ENCODE measurements at regions not wholly inside any gene's neighbourhood (a gene's known extent, or its start where the extent isn't known, plus 50 kb on each side); places are given as distances from the start of the nearest gene placed in this dataset.
"Not testable (repeated sequence)": the region's sequence is repeated elsewhere in the genome, so short reads cannot be mapped to it uniquely, and the experiment has no call there.

DNA sequence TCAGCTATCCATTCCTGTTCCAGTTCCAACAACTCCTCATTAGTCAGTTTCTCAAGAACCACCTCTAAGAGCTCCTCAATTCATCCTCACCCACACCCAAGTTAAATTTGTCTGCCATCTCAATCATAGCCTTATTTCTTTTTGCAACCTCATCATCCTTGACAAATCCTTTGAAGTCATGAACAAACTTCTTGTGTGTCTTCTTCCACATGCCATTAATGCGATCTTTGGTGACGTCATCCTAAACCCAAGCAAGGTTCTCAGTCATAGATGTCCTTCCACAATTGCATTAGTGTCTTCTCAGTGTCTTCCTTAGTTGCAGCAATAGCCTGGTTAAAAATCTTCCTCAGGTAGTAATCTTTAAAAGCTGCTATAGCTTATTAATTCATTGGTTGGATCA is 71.2 kb upstream of the FSIP2 start:
- no peak for DNase-seq

DNA sequence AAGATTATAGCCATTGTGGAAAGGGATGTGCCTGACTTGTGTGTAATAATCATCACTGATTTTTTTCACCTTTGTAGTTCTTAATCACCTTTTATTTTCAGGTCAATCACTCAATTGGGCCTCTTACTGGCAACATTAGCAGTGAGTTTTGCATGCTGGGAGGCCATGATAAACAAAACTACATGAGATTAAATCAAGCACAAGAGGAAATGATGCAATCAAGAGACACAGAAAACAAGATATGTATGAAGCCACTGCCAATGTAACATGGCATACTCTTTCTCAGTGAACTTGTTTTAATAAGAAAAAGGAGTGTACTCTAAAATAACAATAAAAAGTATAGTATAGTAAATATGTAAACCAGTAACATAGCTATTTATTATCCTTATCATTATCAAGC is 69.9 kb upstream of the FSIP2 start:
- DNase-seq: no peak

DNA sequence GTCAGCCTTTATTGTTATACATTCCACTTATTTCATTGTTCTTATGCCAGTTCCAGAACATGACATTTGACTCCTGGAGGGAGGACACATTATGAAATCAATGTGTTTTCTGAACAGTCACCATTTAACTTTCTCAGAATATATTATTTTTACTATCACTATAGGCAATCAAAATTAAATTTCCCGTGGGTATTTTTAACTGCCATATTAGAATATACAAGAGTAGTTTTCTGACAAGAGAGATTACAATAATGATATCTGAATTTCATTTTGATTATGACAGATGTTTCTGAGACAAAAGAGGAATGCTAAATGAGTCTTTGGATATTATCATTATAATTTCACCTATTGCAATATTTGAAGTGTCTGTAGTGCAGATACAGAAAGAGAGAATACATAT is 64.4 kb upstream of the FSIP2 start:
- DNase-seq: no peak

DNA sequence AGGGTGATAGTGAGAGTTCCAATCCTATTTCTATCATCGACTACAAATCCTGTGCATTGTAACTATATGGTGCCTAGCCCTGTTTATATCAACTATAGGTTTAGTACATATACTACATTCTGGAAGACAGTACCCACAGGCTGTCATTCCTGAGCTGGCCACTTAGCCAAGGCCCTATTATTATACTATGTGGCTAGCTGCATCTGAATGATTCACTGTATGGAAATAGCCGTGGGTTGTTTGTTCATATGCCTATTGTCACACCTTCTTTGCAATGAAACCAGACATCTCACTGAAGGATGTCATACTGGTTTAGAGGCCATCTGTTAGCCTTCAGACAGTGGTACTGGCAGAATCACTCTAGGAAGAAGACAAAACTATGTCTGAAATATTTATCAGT is 62.3 kb upstream of the FSIP2 start:
- DNase-seq: no peak

DNA sequence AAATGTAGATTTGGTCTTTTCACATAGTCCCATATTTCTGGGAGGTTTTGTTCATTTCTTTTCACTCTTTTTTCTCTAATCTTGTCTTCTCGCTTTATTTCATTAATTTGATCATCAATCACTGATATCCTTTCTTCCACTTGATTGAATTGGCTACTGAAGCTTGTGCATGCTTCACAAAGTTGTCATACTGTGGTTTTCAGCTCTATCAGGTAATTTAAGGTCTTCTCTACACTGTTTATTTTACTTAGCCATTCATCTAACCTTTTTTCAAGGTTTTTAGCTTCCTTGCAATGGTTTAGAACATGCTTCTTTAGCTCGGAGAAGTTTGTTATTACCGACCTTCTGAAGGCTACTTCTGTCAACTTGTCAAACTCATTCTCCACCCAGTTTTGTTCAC is 51.6 kb upstream of the FSIP2 start:
- not testable (repeated sequence) for DNase-seq

DNA sequence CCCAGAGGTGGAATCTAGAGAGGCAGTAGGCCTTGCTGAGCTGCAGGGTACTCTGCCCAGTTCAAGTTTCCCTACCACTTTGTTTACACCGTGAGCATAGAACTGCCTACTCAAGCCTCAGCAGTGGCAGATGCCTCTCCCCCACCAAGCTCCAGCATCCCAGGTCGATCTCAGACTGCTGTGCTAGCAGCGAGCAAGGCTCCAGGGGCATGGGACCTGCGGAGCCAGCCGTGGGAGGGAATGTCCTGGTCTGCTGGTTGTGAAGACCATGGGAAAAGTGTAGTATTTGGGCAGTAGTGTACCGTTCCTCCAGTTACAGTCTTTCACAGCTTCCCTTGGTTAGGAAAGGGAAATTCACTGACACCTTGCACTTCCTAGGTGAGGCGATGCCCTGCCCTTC is 50.6 kb upstream of the FSIP2 start:
- DNase-seq: no peak

All from NCI-H1694 (cell line).